ENCODE measurements at regions not wholly inside any gene's neighbourhood (a gene's known extent, or its start where the extent isn't known, plus 50 kb on each side); places are given as distances from the start of the nearest gene placed in this dataset.

- DNase-seq (ENCODE audit: low spot score in 2 of 2) (no peak), ATAC-seq (replicated peaks; ENCODE audit: extremely low read depth, poor library complexity, severe bottlenecking) (no peak)
- H3K27me3 Mint-ChIP-seq = no peaks in the 10 kb centered on the region
- peaks cover 6% of the 10 kb centered on the region for H3K9me3 Mint-ChIP-seq
- H3K36me3 Mint-ChIP-seq (ENCODE audit: insufficient read depth) = no peaks in the 10 kb centered on the region
- H3K4me3 Mint-ChIP-seq = no peak overlapping the region
- no peak overlapping the region for H3K27ac Mint-ChIP-seq (ENCODE audit: low read depth)
- H3K4me1 Mint-ChIP-seq = no peaks in the 10 kb centered on the region
These were observed 104.0 kb downstream of the TENT5A start for GRCh38 chr6:81648502-81648901.

DNA sequence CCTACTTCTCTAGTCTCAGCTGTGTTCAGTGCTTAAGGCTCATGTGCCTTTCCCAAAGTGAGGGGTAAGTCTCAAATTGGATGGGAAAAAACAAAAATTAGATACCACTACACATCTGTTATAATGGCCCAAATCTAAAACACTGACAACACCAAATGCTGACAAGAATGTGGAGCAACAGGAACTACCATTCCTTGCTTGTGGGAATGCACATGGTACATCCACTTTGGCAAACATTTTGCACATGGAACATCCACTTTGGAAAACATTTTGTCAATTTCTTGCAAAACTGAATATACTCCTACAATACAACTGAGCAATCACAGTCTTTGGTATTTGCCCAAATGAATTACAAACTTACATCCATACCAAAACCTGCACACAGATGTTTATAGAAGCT lies 109.3 kb downstream of the TENT5A start:
- ATAC-seq (replicated peaks; ENCODE audit: extremely low read depth, poor library complexity, severe bottlenecking) (no peak), DNase-seq (ENCODE audit: low spot score in 2 of 2) (no peak)
- Mint-ChIP-seq H3K27me3 (no peaks in the 10 kb centered on the region), H3K27ac (ENCODE audit: low read depth) (no peak overlapping the region), H3K36me3 (ENCODE audit: insufficient read depth) (no peaks in the 10 kb centered on the region), H3K4me1 (no peaks in the 10 kb centered on the region), H3K9me3 (peaks cover 15% of the 10 kb centered on the region), H3K4me3 (no peak overlapping the region)

GRCh38 chr6:81640891-81641290 lies 111.6 kb downstream of the TENT5A start:
- H3K36me3 Mint-ChIP-seq (ENCODE audit: insufficient read depth) = no peaks in the 10 kb centered on the region
- ATAC-seq (replicated peaks; ENCODE audit: extremely low read depth, poor library complexity, severe bottlenecking) (no peak), DNase-seq (ENCODE audit: low spot score in 2 of 2) (no peak)
- no peaks in the 10 kb centered on the region for H3K4me1 Mint-ChIP-seq
- H3K27ac Mint-ChIP-seq (ENCODE audit: low read depth) = no peak overlapping the region
- peaks cover 22% of the 10 kb centered on the region for H3K9me3 Mint-ChIP-seq
- H3K4me3 Mint-ChIP-seq = no peak overlapping the region
- no peaks in the 10 kb centered on the region for H3K27me3 Mint-ChIP-seq

- no peaks in the 10 kb centered on the region for H3K36me3 Mint-ChIP-seq (ENCODE audit: insufficient read depth)
- H3K9me3 Mint-ChIP-seq = peaks cover 26% of the 10 kb centered on the region
- ATAC-seq (replicated peaks; ENCODE audit: extremely low read depth, poor library complexity, severe bottlenecking) = no peak
- no peak for DNase-seq (ENCODE audit: low spot score in 2 of 2)
- H3K27ac Mint-ChIP-seq (ENCODE audit: low read depth) = no peak overlapping the region
- H3K4me1 Mint-ChIP-seq = no peaks in the 10 kb centered on the region
- H3K4me3 Mint-ChIP-seq = no peak overlapping the region
- H3K27me3 Mint-ChIP-seq = no peaks in the 10 kb centered on the region
These were observed 112.4 kb downstream of the TENT5A start for GRCh38 chr6:81640126-81640525.

DNA sequence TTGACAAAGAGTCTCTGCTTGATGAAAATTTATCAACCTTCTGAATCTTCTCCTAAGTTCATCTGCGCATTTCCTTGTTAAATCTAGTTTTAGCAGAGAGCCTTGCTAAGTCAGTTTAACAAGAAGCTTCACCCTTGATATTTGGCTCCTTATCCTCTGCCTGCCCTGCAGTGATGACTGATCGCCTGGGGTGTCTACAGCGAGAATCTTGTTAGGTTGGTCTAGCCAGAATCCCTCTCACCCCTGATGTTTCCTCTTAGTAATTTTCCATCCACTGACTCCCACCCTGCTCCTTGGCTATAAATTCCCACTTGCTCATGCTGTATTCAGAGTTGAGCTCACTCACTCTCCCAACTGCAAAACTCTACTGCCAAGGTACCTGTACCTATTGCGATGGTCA lies 114.1 kb downstream of the TENT5A start:
- Mint-ChIP-seq H3K4me3 (no peak overlapping the region), H3K27ac (ENCODE audit: low read depth) (no peak overlapping the region), H3K4me1 (no peaks in the 10 kb centered on the region), H3K36me3 (ENCODE audit: insufficient read depth) (no peaks in the 10 kb centered on the region), H3K27me3 (no peaks in the 10 kb centered on the region), H3K9me3 (peaks cover 26% of the 10 kb centered on the region)
- no peak for DNase-seq (ENCODE audit: low spot score in 2 of 2)
- no peak for ATAC-seq (replicated peaks; ENCODE audit: extremely low read depth, poor library complexity, severe bottlenecking)

DNA sequence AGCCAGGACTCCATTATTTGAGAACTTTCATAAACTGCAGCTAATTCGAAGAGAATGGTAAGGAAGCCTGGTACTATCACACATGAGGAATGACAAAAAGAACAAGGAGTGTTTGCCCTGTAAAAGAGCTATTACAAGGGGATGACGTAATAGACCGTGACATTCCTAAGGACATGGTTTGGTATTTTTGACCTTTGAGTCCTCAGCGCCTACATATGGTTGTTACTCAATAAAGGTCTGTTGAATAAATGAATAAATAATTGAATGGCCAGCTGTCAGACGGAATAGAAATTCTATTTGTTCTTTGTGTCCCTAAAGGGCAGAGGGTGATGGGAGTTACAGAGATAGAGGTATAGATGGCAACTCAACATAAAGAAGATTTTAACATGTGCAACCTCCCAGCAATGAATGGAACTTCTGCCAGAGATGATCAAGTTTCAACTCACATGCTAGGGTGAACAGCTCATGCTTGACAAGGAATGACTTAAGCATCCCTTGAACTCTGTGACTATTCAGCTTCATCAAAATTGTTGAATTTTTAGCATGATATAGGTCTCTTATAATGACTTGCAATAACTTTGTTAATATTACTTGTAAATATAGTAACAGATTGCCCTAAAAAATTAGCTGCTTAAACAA lies 115.4 kb downstream of the TENT5A start:
- no peak for ATAC-seq (replicated peaks; ENCODE audit: extremely low read depth, poor library complexity, severe bottlenecking)

DNA sequence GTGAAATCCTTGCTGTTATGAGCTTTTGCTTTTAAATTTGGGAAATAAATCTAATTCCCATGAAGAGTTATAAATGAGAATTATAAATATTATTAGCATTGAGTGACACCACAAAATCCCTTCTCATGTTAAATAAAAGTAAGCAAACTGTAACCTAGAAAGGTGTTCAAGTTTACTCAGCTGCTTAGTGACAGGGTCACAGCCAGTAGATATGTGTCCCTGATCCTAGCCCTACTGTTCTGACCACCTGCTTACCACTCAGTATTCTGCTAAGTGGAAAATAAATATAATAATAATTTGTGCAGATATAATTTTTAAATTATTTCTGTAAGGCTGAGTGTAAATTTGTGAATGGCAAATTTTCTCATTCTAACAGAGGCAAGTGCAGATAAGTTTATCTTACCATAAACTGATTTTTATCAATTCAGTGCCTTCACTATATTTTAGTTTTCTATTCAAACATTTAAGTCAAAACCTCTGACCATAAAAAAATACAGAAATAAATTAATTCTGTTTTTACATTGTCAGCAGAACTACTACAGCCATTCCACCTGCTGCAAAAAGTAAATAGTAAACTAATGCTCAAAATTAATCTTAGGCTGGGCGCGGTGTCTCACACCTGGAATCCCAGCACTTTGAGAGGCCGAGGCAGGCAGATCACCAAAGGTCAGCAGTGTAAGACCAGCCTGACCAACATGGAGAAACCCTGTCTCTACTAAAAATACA lies 118.2 kb downstream of the TENT5A start:
- no peak for ATAC-seq (replicated peaks; ENCODE audit: extremely low read depth, poor library complexity, severe bottlenecking)
- Mint-ChIP-seq H3K27ac (ENCODE audit: low read depth) (no peak overlapping the region), H3K9me3 (peaks cover 30% of the 10 kb centered on the region), H3K36me3 (ENCODE audit: insufficient read depth) (no peaks in the 10 kb centered on the region), H3K27me3 (no peaks in the 10 kb centered on the region), H3K4me3 (no peak overlapping the region), H3K4me1 (no peaks in the 10 kb centered on the region)
- DNase-seq (ENCODE audit: low spot score in 2 of 2) = no peak

More for the DNA sequence above, 115.4 kb downstream of the TENT5A start:
- Mint-ChIP-seq H3K36me3 (ENCODE audit: insufficient read depth) (no peaks in the 10 kb centered on the region), H3K4me1 (no peaks in the 10 kb centered on the region), H3K4me3 (no peak overlapping the region), H3K27ac (ENCODE audit: low read depth) (no peak overlapping the region), H3K9me3 (peaks cover 33% of the 10 kb centered on the region), H3K27me3 (no peaks in the 10 kb centered on the region)
- DNase-seq (ENCODE audit: low spot score in 2 of 2) = no peak

DNA sequence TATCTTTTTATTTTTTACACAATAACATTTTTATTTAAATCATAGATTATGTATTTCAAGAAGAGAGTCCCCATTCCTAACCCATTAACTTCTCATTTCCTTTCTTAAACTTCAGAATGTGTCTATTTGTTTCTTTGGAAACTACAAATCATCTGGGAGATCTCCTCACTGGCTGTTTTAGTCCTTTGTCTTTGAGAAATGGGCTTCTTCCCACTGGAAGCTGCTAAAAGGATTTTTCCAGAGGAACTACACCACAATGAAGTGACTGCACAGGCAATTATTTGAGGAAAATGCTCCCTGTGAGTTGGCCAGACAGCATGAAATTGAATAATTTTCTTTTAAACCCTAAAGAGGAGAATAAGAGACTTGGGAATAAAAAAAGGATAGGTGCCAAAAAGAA lies 119.1 kb downstream of the TENT5A start:
- no peak for ATAC-seq (replicated peaks; ENCODE audit: extremely low read depth, poor library complexity, severe bottlenecking)
- Mint-ChIP-seq H3K9me3 (peaks cover 30% of the 10 kb centered on the region), H3K36me3 (ENCODE audit: insufficient read depth) (no peaks in the 10 kb centered on the region)

DNA sequence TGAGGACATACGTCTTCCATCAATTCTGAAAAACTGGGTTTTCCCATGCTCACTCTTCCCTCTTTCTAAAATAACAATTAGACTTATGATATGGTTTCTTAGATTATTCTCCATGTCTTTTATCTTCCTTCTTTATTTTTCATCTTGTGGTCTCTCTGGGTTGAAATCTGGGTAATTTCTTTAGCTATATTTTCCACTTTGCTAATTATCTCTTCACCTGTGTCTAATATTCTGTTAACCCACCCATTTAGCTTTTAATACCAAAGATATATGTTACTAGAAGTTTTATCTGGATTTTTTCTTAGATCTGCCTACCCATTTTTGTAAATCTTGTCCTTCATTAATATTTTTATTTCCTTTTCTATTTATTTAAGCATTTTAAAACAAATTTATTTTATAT lies 121.8 kb downstream of the TENT5A start:
- Mint-ChIP-seq H3K4me3 (no peak overlapping the region), H3K27me3 (no peaks in the 10 kb centered on the region), H3K4me1 (no peaks in the 10 kb centered on the region), H3K9me3 (peaks cover 27% of the 10 kb centered on the region), H3K36me3 (ENCODE audit: insufficient read depth) (no peaks in the 10 kb centered on the region), H3K27ac (ENCODE audit: low read depth) (no peak overlapping the region)
- ATAC-seq (replicated peaks; ENCODE audit: extremely low read depth, poor library complexity, severe bottlenecking) (no peak), DNase-seq (ENCODE audit: low spot score in 2 of 2) (no peak)

More for the DNA sequence above, 119.1 kb downstream of the TENT5A start:
- DNase-seq (ENCODE audit: low spot score in 2 of 2) = no peak
- no peaks in the 10 kb centered on the region for H3K27me3 Mint-ChIP-seq
- no peaks in the 10 kb centered on the region for H3K4me1 Mint-ChIP-seq
- H3K27ac Mint-ChIP-seq (ENCODE audit: low read depth) = no peak overlapping the region
- H3K4me3 Mint-ChIP-seq = no peak overlapping the region

- no peaks in the 10 kb centered on the region for H3K4me1 Mint-ChIP-seq
- H3K27ac Mint-ChIP-seq (ENCODE audit: low read depth) = no peak overlapping the region
- no peaks in the 10 kb centered on the region for H3K27me3 Mint-ChIP-seq
- no peak for ATAC-seq (replicated peaks; ENCODE audit: extremely low read depth, poor library complexity, severe bottlenecking)
- no peak overlapping the region for H3K4me3 Mint-ChIP-seq
- H3K36me3 Mint-ChIP-seq (ENCODE audit: insufficient read depth) = peaks cover 2% of the 10 kb centered on the region
- DNase-seq (ENCODE audit: low spot score in 2 of 2) = no peak
- peaks cover 18% of the 10 kb centered on the region for H3K9me3 Mint-ChIP-seq
These were observed 127.3 kb downstream of the TENT5A start for GRCh38 chr6:81625216-81625615.

DNA sequence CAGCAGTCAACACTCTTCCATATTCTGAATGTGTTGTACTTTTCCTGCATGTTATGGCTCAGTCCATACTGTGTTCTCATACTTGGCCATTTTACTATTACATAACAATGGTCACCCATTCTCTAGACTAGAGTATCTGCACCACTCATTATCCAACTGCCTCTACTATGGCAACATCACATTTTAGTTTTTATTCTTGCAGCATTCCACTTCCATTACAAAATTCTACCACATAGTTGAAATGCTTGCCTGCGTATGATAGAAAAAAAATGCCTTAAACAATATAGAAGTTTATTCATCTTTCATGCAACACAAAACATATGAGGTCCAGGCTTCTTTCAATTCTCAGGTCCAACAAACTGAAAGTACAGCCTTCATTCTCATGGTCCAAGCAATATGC lies 128.0 kb downstream of the TENT5A start:
- no peak for DNase-seq (ENCODE audit: low spot score in 2 of 2)
- Mint-ChIP-seq H3K9me3 (peaks cover 18% of the 10 kb centered on the region), H3K27me3 (no peaks in the 10 kb centered on the region), H3K36me3 (ENCODE audit: insufficient read depth) (peaks cover 2% of the 10 kb centered on the region), H3K27ac (ENCODE audit: low read depth) (no peak overlapping the region), H3K4me3 (no peak overlapping the region), H3K4me1 (no peaks in the 10 kb centered on the region)
- no peak for ATAC-seq (replicated peaks; ENCODE audit: extremely low read depth, poor library complexity, severe bottlenecking)

DNA sequence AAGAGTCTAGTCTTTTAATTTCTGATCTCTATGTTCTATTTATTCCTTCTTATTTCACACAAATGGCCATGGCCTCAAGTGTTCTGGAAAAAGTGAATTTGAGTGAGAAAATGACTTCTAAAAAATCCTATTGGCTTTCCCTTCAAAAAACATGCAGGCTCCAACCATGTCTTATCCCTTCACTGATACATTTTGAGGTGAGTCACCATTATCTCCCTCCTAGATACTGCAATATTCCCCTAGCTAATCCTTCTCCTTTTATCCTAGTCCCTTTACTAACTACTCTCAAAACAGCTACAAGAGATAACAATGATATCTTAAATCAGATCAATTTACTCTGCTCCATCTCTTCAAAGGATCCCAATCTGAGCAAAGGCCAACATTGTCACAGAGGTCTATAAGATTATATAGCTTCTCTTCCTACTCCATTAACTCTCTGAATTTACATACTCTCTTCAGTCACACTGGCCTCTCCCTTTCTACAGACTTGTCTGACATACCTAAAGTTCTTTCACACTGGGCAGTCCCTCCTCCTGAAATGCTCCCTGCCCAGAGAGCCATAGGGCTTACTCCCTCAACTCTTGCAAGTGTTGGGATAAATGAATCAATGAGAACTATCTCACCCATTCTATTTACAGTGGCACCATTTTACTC lies 129.2 kb downstream of the TENT5A start:
- ATAC-seq (replicated peaks; ENCODE audit: extremely low read depth, poor library complexity, severe bottlenecking) (no peak), DNase-seq (ENCODE audit: low spot score in 2 of 2) (no peak)
- no peaks in the 10 kb centered on the region for H3K4me1 Mint-ChIP-seq
- H3K4me3 Mint-ChIP-seq = no peak overlapping the region
- peaks cover 2% of the 10 kb centered on the region for H3K36me3 Mint-ChIP-seq (ENCODE audit: insufficient read depth)
- H3K9me3 Mint-ChIP-seq = peaks cover 18% of the 10 kb centered on the region
- no peak overlapping the region for H3K27ac Mint-ChIP-seq (ENCODE audit: low read depth)
- H3K27me3 Mint-ChIP-seq = no peaks in the 10 kb centered on the region

DNA sequence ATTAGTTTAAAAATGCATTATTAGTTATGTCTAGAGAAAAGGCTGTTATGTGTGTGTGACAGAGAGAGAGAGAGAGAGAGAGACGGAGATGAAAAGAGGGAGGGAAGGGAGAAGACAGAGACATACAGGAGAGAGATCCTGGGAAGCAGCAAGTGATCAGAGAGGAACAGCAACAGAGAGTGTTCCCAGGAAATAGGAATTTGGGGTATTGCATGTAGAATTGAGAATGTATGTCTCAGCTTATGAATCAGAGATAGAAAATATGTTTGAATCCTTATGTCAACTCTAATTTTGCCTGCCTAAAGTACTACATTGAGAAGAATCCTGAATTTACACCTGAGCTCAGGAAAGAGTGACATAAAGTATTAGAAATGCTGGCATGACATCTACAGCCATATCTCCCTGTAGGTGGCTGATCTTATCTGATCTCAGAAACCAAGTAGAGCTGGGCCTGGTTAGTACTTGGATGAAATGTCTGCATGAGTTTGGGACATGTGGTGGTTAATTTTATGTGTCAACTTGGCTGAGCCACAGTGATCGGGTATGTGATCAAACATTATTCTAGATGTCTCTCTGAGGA lies 130.6 kb downstream of the TENT5A start:
- Mint-ChIP-seq H3K4me1 (no peaks in the 10 kb centered on the region), H3K36me3 (ENCODE audit: insufficient read depth) (peaks cover 2% of the 10 kb centered on the region), H3K27ac (ENCODE audit: low read depth) (no peak overlapping the region), H3K9me3 (peaks cover 18% of the 10 kb centered on the region), H3K4me3 (no peak overlapping the region), H3K27me3 (no peaks in the 10 kb centered on the region)
- DNase-seq (ENCODE audit: low spot score in 2 of 2) = no peak
- ATAC-seq (replicated peaks; ENCODE audit: extremely low read depth, poor library complexity, severe bottlenecking) = no peak

All from central memory CD8-positive, alpha-beta T cell (primary cell).